Iris pigment epithelial cell (primary cell): ENCODE measurements at regions not wholly inside any gene's neighbourhood (a gene's known extent, or its start where the extent isn't known, plus 50 kb on each side); places are given as distances from the start of the nearest gene placed in this dataset.

Experiments used
- DNase-seq: peaks from one replicate; pipeline ENCODE4 v3.0.0-alpha.2; 2011; ENCODE audit warnings: low read depth

GRCh38 chr10:60728056-60728455, 50.2 kb upstream of the CDK1 start:
- no peak for DNase-seq

- DNase-seq: no peak
These were observed 52.0 kb upstream of the CDK1 start for GRCh38 chr10:60726257-60726656.

GRCh38 chr10:60722623-60723022, 55.7 kb upstream of the CDK1 start:
- no peak for DNase-seq

GRCh38 chr10:60719721-60720120, 58.6 kb upstream of the CDK1 start:
- no peak for DNase-seq

- DNase-seq: peak; percentile 77
These were observed 59.4 kb upstream of the CDK1 start for GRCh38 chr10:60718886-60719285.

- no peak for DNase-seq
These were observed 60.4 kb upstream of the CDK1 start for GRCh38 chr10:60717852-60718251.

GRCh38 chr10:60714233-60714632, 64.0 kb upstream of the CDK1 start:
- peak; percentile 70 for DNase-seq

GRCh38 chr10:60711496-60711895, 66.8 kb upstream of the CDK1 start:
- DNase-seq: no peak

- DNase-seq: no peak
These were observed 68.2 kb upstream of the CDK1 start for GRCh38 chr10:60710041-60710440.

- no peak for DNase-seq
These were observed 69.6 kb upstream of the CDK1 start for GRCh38 chr10:60708666-60709065.

- no peak for DNase-seq
These were observed 70.4 kb upstream of the CDK1 start for GRCh38 chr10:60707841-60708240.

- no peak for DNase-seq
These were observed 72.1 kb upstream of the CDK1 start for GRCh38 chr10:60706146-60706545.

GRCh38 chr10:60705376-60705775, 72.9 kb upstream of the CDK1 start:
- no peak for DNase-seq

GRCh38 chr10:60704471-60704870, 73.8 kb upstream of the CDK1 start:
- peak; percentile 14 for DNase-seq

- no peak for DNase-seq
These were observed 74.8 kb upstream of the CDK1 start for GRCh38 chr10:60703266-60704041.

GRCh38 chr10:60687679-60688078, 90.6 kb upstream of the CDK1 start:
- DNase-seq: no peak

GRCh38 chr10:60684091-60684490, 94.2 kb upstream of the CDK1 start:
- DNase-seq: no peak

GRCh38 chr10:60681103-60681502, 97.2 kb upstream of the CDK1 start:
- DNase-seq: no peak

- DNase-seq: no peak
These were observed 98.8 kb upstream of the CDK1 start for GRCh38 chr10:60679388-60679990.

- DNase-seq: no peak
These were observed 99.3 kb upstream of the CDK1 start for GRCh38 chr10:60678978-60679377.

GRCh38 chr10:60677531-60678129, 100.6 kb upstream of the CDK1 start:
- peak; percentile 37 for DNase-seq

GRCh38 chr10:60675236-60675635, 103.0 kb upstream of the CDK1 start:
- no peak for DNase-seq

GRCh38 chr10:60669501-60669900, 108.8 kb upstream of the CDK1 start:
- no peak for DNase-seq
